ENCODE measurements at regions not wholly inside any gene's neighbourhood (a gene's known extent, or its start where the extent isn't known, plus 50 kb on each side); places are given as distances from the start of the nearest gene placed in this dataset.

- Histone ChIP-seq H3K9me3 (no peaks in the 10 kb centered on the region), H3K27ac (no peak overlapping the region)
- 83% methylated on average over 3 of the region's 3 CpGs for WGBS
Measured at GRCh38 chr6:137798261-137798660, 68.8 kb upstream of the TNFAIP3 start.

GRCh38 chr6:137798846-137799245 lies 68.2 kb upstream of the TNFAIP3 start:
- DNase-seq (ENCODE audit: low spot score in 2 of 2) = no peak
- 95% methylated on average over 3 of the region's 3 CpGs for WGBS
- H3K27ac ChIP-seq = no peak overlapping the region
- peaks cover 5% of the 10 kb centered on the region for H3K4me1 ChIP-seq
- no peaks in the 10 kb centered on the region for H3K36me3 ChIP-seq
- H3K27me3 ChIP-seq = no peaks in the 10 kb centered on the region
- no peak overlapping the region for H3K4me3 ChIP-seq
- no peaks in the 10 kb centered on the region for H3K9me3 ChIP-seq
- TF ChIP-seq EP300 (IDR thresholded peaks at IDR 0.05) = no peak
- TF ChIP-seq CTCF (IDR thresholded peaks at IDR 0.05) = no peak
- no peak for TF ChIP-seq POLR2AphosphoS5 (IDR thresholded peaks at IDR 0.05)
- no peak for TF ChIP-seq POLR2A (IDR thresholded peaks at IDR 0.05)

More at GRCh38 chr6:137798261-137798660, 68.8 kb upstream of the TNFAIP3 start:
- no peak for TF ChIP-seq EP300 (IDR thresholded peaks at IDR 0.05)
- no peak for TF ChIP-seq POLR2A (IDR thresholded peaks at IDR 0.05)
- TF ChIP-seq POLR2AphosphoS5 (IDR thresholded peaks at IDR 0.05) = no peak
- TF ChIP-seq CTCF (IDR thresholded peaks at IDR 0.05) = no peak
- H3K4me3 ChIP-seq = no peak overlapping the region
- no peak for DNase-seq (ENCODE audit: low spot score in 2 of 2)
- H3K27me3 ChIP-seq = no peaks in the 10 kb centered on the region
- H3K4me1 ChIP-seq = peaks cover 5% of the 10 kb centered on the region
- no peaks in the 10 kb centered on the region for H3K36me3 ChIP-seq

GRCh38 chr6:137799950-137800568 lies 67.0 kb upstream of the TNFAIP3 start:
- 97% methylated on average over 3 of the region's 3 CpGs for WGBS
- DNase-seq (ENCODE audit: low spot score in 2 of 2) = no peak
- Histone ChIP-seq H3K9me3 (no peaks in the 10 kb centered on the region), H3K4me1 (peaks cover 16% of the 10 kb centered on the region), H3K27ac (no peak overlapping the region), H3K4me3 (no peak overlapping the region), H3K36me3 (no peaks in the 10 kb centered on the region), H3K27me3 (no peaks in the 10 kb centered on the region)
- no peak for TF ChIP-seq POLR2AphosphoS5 (IDR thresholded peaks at IDR 0.05)
- peak; percentile 53 to 66 for TF ChIP-seq CTCF (IDR thresholded peaks at IDR 0.05)

- no peak for DNase-seq (ENCODE audit: low spot score in 2 of 2)
- Histone ChIP-seq H3K9me3 (no peaks in the 10 kb centered on the region), H3K4me3 (no peak overlapping the region), H3K4me1 (peaks cover 23% of the 10 kb centered on the region), H3K27me3 (no peaks in the 10 kb centered on the region), H3K27ac (no peak overlapping the region), H3K36me3 (no peaks in the 10 kb centered on the region)
- 90% methylated on average over 2 of the region's 2 CpGs for WGBS
- TF ChIP-seq CTCF (IDR thresholded peaks at IDR 0.05) = no peak
- no peak for TF ChIP-seq POLR2A (IDR thresholded peaks at IDR 0.05)
- TF ChIP-seq POLR2AphosphoS5 (IDR thresholded peaks at IDR 0.05) = no peak
- TF ChIP-seq EP300 (IDR thresholded peaks at IDR 0.05) = no peak
Measured at GRCh38 chr6:137800762-137801161, 66.3 kb upstream of the TNFAIP3 start.

- no peak for DNase-seq (ENCODE audit: low spot score in 2 of 2)
- Histone ChIP-seq H3K4me3 (no peak overlapping the region), H3K27ac (no peak overlapping the region), H3K36me3 (no peaks in the 10 kb centered on the region), H3K27me3 (no peaks in the 10 kb centered on the region), H3K4me1 (peaks cover 23% of the 10 kb centered on the region), H3K9me3 (no peaks in the 10 kb centered on the region)
- WGBS = 95% methylated on average over 5 of the region's 5 CpGs
- TF ChIP-seq POLR2A (IDR thresholded peaks at IDR 0.05) = no peak
- TF ChIP-seq CTCF (IDR thresholded peaks at IDR 0.05) = no peak
- TF ChIP-seq EP300 (IDR thresholded peaks at IDR 0.05) = no peak
- no peak for TF ChIP-seq POLR2AphosphoS5 (IDR thresholded peaks at IDR 0.05)
Measured at GRCh38 chr6:137801352-137802114, 65.5 kb upstream of the TNFAIP3 start.
